Activated CD4-positive, alpha-beta T cell treated with anti-CD3 and anti-CD28 coated beads for 36 hours (primary cell): ENCODE measurements at regions not wholly inside any gene's neighbourhood (a gene's known extent, or its start where the extent isn't known, plus 50 kb on each side); places are given as distances from the start of the nearest gene placed in this dataset.

Experiments used
- ATAC-seq: fragments of 200-7000 bp; cut with Tn5 transposase; one replicate; pipeline ENCODE4 v1.10.0; 2021; ENCODE audit warnings: mild to moderate bottlenecking, moderate library complexity
- CTCF ChIA-PET: fragments of 350-600 bp; sonication (Branson Sonifier 250); formaldehyde crosslinking; loops from one replicate; lab custom pipeline; 2021; ENCODE audit warnings: antibody characterized with exemption; lab: Charles Lee
- POLR2A ChIA-PET: fragments of 350-600 bp; sonication (Branson Sonifier 250); formaldehyde crosslinking; loops from one replicate; lab custom pipeline; 2021; ENCODE audit warnings: antibody characterized with exemption, inconsistent platforms; lab: Charles Lee
- DNase-seq: peaks from one replicate; pipeline ENCODE4 v3.0.0-alpha.2; 2020
- H3K27ac Mint-ChIP-seq: one replicate; pipeline ENCODE4 v1.8.0; 2021; ENCODE audit warnings: mixed read lengths
- H3K27me3 Mint-ChIP-seq: one replicate; pipeline ENCODE4 v1.8.0; 2021; ENCODE audit warnings: mixed read lengths
- H3K36me3 Mint-ChIP-seq: one replicate; pipeline ENCODE4 v1.8.0; 2021; ENCODE audit warnings: low read depth, mixed read lengths
- H3K4me1 Mint-ChIP-seq: one replicate; pipeline ENCODE4 v1.8.0; 2021; ENCODE audit warnings: mixed read lengths
- H3K4me3 Mint-ChIP-seq: one replicate; pipeline ENCODE4 v1.8.0; 2021; ENCODE audit warnings: mild to moderate bottlenecking, moderate library complexity, mixed read lengths
- H3K9me3 Mint-ChIP-seq: one replicate; pipeline ENCODE4 v1.8.0; 2021; ENCODE audit warnings: low read depth, mixed read lengths
- intact Hi-C, 2 experiments: fragments of 100-400 bp; cut with DNase I in 1 of 2; cut with micrococcal nuclease in 1 of 2; formaldehyde crosslinking; loops; one replicate each; pipeline versions ENCODE4 v1.14.2 to v1.15.1; 2022 to 2024; cut with DNase I, micrococcal nuclease

- DNase-seq (no peak), ATAC-seq (no peak)
- POLR2A ChIA-PET = no interaction called here
- H3K36me3 Mint-ChIP-seq = no peaks in the 10 kb centered on the region
- CTCF ChIA-PET = no interaction called here
- H3K27ac Mint-ChIP-seq = no peak overlapping the region
- H3K27me3 Mint-ChIP-seq = no peaks in the 10 kb centered on the region
- H3K4me3 Mint-ChIP-seq = no peak overlapping the region
- peaks cover 3% of the 10 kb centered on the region for H3K9me3 Mint-ChIP-seq
- no peaks in the 10 kb centered on the region for H3K4me1 Mint-ChIP-seq
- intact Hi-C loops = no loop called here
These were observed 109.3 kb upstream of the TAF11L2 start for GRCh38 chr5:17388717-17389116.

- H3K4me1 Mint-ChIP-seq = no peaks in the 10 kb centered on the region
- H3K36me3 Mint-ChIP-seq = no peaks in the 10 kb centered on the region
- DNase-seq (no peak), ATAC-seq (no peak)
- intact Hi-C loops = no loop called here
- H3K27me3 Mint-ChIP-seq = no peaks in the 10 kb centered on the region
- H3K27ac Mint-ChIP-seq = no peak overlapping the region
- no peaks in the 10 kb centered on the region for H3K9me3 Mint-ChIP-seq
- POLR2A ChIA-PET = no interaction called here
- H3K4me3 Mint-ChIP-seq = no peak overlapping the region
- CTCF ChIA-PET = no interaction called here
These were observed 103.9 kb upstream of the TAF11L2 start for GRCh38 chr5:17394086-17394485.

GRCh38 chr5:17395106-17395880 is 102.7 kb upstream of the TAF11L2 start:
- H3K36me3 Mint-ChIP-seq = no peaks in the 10 kb centered on the region
- H3K27me3 Mint-ChIP-seq = no peaks in the 10 kb centered on the region
- intact Hi-C loops = no loop called here
- DNase-seq (no peak), ATAC-seq (no peak)
- ChIA-PET CTCF (interaction anchor here (0.7 kb wide), 1 partner anchor 788 kb away, joined by 3 read pairs; no protein-coding TSS in a partner anchor), POLR2A (no interaction called here)
- H3K4me3 Mint-ChIP-seq = no peak overlapping the region
- no peaks in the 10 kb centered on the region for H3K4me1 Mint-ChIP-seq
- H3K27ac Mint-ChIP-seq = no peak overlapping the region
- H3K9me3 Mint-ChIP-seq = no peaks in the 10 kb centered on the region

GRCh38 chr5:17396247-17396646 is 101.8 kb upstream of the TAF11L2 start:
- intact Hi-C loops = no loop called here
- no peaks in the 10 kb centered on the region for H3K9me3 Mint-ChIP-seq
- no peaks in the 10 kb centered on the region for H3K36me3 Mint-ChIP-seq
- no peak for DNase-seq
- ChIA-PET CTCF (no interaction called here), POLR2A (no interaction called here)
- no peak overlapping the region for H3K4me3 Mint-ChIP-seq
- H3K27me3 Mint-ChIP-seq = no peaks in the 10 kb centered on the region
- ATAC-seq = no peak
- no peaks in the 10 kb centered on the region for H3K4me1 Mint-ChIP-seq
- no peak overlapping the region for H3K27ac Mint-ChIP-seq

GRCh38 chr5:17398431-17398830 is 99.6 kb upstream of the TAF11L2 start:
- H3K27ac Mint-ChIP-seq = no peak overlapping the region
- H3K4me1 Mint-ChIP-seq = no peaks in the 10 kb centered on the region
- no peaks in the 10 kb centered on the region for H3K27me3 Mint-ChIP-seq
- intact Hi-C loops = no loop called here
- no peak for DNase-seq
- H3K36me3 Mint-ChIP-seq = no peaks in the 10 kb centered on the region
- ChIA-PET CTCF (no interaction called here), POLR2A (no interaction called here)
- ATAC-seq = no peak
- H3K9me3 Mint-ChIP-seq = no peaks in the 10 kb centered on the region
- H3K4me3 Mint-ChIP-seq = no peak overlapping the region

- H3K27ac Mint-ChIP-seq = no peak overlapping the region
- H3K4me3 Mint-ChIP-seq = no peak overlapping the region
- H3K36me3 Mint-ChIP-seq = no peaks in the 10 kb centered on the region
- no peak for ATAC-seq
- ChIA-PET POLR2A (no interaction called here), CTCF (no interaction called here)
- intact Hi-C loops = no loop called here
- no peaks in the 10 kb centered on the region for H3K9me3 Mint-ChIP-seq
- no peak for DNase-seq
- no peaks in the 10 kb centered on the region for H3K4me1 Mint-ChIP-seq
- no peaks in the 10 kb centered on the region for H3K27me3 Mint-ChIP-seq
These were observed 98.9 kb upstream of the TAF11L2 start for GRCh38 chr5:17398866-17399835.

GRCh38 chr5:17399931-17400330 is 98.1 kb upstream of the TAF11L2 start:
- DNase-seq = no peak
- ChIA-PET CTCF (no interaction called here), POLR2A (no interaction called here)
- Mint-ChIP-seq H3K36me3 (no peaks in the 10 kb centered on the region), H3K27me3 (no peaks in the 10 kb centered on the region), H3K4me3 (no peak overlapping the region), H3K27ac (no peak overlapping the region), H3K9me3 (no peaks in the 10 kb centered on the region), H3K4me1 (no peaks in the 10 kb centered on the region)
- intact Hi-C loops = no loop called here
- no peak for ATAC-seq

GRCh38 chr5:17400724-17401469 is 97.1 kb upstream of the TAF11L2 start:
- H3K27ac Mint-ChIP-seq = no peak overlapping the region
- ATAC-seq (no peak), DNase-seq (no peak)
- H3K4me3 Mint-ChIP-seq = no peak overlapping the region
- H3K4me1 Mint-ChIP-seq = no peaks in the 10 kb centered on the region
- H3K27me3 Mint-ChIP-seq = no peaks in the 10 kb centered on the region
- ChIA-PET CTCF (no interaction called here), POLR2A (no interaction called here)
- no peaks in the 10 kb centered on the region for H3K9me3 Mint-ChIP-seq
- H3K36me3 Mint-ChIP-seq = no peaks in the 10 kb centered on the region
- intact Hi-C loops = no loop called here

GRCh38 chr5:17401470-17402288 is 96.4 kb upstream of the TAF11L2 start:
- ChIA-PET POLR2A (no interaction called here), CTCF (no interaction called here)
- no peak for ATAC-seq
- H3K27me3 Mint-ChIP-seq = no peaks in the 10 kb centered on the region
- intact Hi-C loops = no loop called here
- no peak overlapping the region for H3K4me3 Mint-ChIP-seq
- no peaks in the 10 kb centered on the region for H3K9me3 Mint-ChIP-seq
- H3K36me3 Mint-ChIP-seq = no peaks in the 10 kb centered on the region
- H3K4me1 Mint-ChIP-seq = no peaks in the 10 kb centered on the region
- DNase-seq = no peak
- no peak overlapping the region for H3K27ac Mint-ChIP-seq

- H3K27me3 Mint-ChIP-seq = no peaks in the 10 kb centered on the region
- ATAC-seq (no peak), DNase-seq (no peak)
- H3K27ac Mint-ChIP-seq = no peak overlapping the region
- intact Hi-C loops = no loop called here
- no peaks in the 10 kb centered on the region for H3K4me1 Mint-ChIP-seq
- no peak overlapping the region for H3K4me3 Mint-ChIP-seq
- POLR2A ChIA-PET = no interaction called here
- no peaks in the 10 kb centered on the region for H3K9me3 Mint-ChIP-seq
- CTCF ChIA-PET = no interaction called here
- no peaks in the 10 kb centered on the region for H3K36me3 Mint-ChIP-seq
These were observed 95.5 kb upstream of the TAF11L2 start for GRCh38 chr5:17402289-17403121.
